GM18861 (cell line): ENCODE measurements at regions not wholly inside any gene's neighbourhood (a gene's known extent, or its start where the extent isn't known, plus 50 kb on each side); places are given as distances from the start of the nearest gene placed in this dataset.
"Not testable (repeated sequence)": the region's sequence is repeated elsewhere in the genome, so short reads cannot be mapped to it uniquely, and the experiment has no call there.

ENCODE experiments used
- ATAC-seq: cut with Tn5 transposase; IDR thresholded peaks from one replicate; pipeline ENCODE4 v1.9.1; 2021; ENCODE audit not compliant: unreplicated experiment

DNA sequence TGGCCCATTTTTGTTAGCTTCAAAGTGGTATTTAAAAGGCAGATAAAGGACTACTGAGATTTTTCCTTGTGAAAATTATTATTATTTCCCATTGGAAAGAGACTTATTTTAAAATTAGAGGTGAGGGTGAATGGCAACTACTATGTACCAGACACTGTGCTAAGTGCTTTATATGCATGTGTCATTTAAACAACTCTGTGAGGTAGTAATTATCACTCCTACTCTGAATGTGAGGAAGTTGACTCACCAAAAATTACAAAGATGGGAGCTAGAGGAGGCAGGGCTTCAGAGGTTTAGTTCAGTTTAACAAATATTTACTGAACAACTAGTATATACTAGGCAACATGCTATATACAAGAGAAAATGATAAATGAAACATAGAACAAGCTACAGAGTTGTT is 78.2 kb downstream of the MSL3 start:
- ATAC-seq = no peak

DNA sequence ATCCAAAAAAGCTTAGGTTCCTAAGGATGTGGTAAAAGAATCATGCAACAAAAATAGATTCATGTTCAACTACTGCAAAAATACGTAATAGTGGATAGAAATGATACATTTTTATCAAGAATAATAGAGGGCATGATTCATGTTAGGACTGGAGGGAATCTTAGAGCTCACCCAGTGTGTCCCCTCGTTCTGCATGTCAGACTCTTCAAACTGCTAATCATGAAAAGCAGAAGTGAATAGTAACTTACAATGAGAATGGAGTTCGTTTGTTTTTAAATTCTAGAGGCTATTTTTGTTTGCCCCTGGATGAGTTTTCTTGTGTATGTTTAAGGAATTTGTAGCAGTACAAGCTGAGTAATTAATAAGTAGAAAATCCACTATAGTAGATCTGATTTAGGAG is 79.4 kb downstream of the MSL3 start:
- ATAC-seq = no peak

DNA sequence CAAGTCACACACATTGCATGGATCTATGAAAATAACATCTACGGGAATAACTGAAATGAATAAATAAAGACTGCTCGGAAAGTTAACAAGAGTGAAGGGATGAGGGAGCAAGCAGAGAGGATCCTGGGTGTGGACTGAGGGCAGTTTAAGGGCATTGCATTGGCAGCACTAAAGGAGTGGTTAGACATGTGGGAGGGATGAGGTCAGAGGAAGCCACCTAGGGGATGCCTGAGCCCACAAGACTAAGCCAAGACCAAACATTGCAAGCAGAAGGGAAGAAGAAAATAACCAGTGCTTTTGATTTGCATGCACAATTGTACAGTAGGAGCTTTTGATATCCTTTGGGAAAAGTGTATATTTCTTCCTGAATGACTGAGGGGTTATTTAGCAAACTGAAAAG is 106.1 kb downstream of the MSL3 start:
- ATAC-seq = no peak

DNA sequence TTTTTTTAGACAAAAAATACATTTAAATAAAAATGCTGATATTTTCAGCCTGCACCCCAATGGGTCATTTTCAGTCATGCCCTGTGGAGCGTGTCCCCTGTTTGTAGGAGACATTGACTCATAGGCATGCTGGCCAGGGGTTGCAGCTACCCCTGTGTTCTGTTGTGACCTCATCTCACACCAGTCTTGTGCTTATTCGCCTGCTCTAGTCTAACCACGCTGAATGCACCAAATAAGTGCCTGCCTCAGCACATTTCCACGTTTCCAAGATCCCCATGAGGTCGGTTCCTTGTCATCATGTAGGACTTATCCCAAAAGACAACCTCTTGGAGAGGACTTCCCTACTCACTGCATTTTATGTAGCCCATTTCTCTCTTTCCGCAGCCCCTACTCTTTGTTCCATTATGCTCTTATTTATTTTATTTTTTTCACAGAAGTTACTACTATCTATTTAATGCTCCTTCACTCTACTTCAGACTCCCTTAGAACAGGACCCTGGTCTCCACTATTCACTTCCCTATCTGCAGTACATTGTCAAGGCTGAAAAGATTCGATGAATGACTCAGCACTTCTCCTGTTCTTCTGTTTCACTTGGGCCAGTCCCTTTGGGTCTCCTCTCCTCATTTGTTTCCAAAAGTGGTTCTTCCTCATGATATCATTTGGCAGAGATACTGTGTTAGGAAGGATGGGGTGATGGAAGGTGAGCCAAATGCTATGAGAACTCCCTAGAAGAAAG is 109.7 kb downstream of the MSL3 start:
- peak; percentile 66 for ATAC-seq

DNA sequence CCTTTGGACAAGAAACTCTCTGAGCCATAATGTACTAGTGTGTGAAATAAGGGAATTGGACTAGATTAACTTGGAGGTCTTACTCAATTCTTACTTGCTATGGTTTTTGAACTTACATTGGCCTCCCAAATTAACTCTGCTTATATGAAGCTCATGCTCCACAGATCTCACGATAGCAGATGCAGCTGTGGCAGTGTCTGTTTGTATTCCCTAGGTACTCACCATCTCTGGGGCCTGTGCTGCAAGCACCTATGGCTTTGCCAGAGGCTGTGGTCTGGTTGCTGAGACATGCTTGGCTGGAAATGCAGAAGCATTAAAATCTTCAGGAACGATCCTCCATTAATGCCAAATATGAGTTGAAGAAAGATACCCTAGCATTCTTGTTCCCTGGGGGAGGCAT is 112.8 kb downstream of the MSL3 start:
- no peak for ATAC-seq

DNA sequence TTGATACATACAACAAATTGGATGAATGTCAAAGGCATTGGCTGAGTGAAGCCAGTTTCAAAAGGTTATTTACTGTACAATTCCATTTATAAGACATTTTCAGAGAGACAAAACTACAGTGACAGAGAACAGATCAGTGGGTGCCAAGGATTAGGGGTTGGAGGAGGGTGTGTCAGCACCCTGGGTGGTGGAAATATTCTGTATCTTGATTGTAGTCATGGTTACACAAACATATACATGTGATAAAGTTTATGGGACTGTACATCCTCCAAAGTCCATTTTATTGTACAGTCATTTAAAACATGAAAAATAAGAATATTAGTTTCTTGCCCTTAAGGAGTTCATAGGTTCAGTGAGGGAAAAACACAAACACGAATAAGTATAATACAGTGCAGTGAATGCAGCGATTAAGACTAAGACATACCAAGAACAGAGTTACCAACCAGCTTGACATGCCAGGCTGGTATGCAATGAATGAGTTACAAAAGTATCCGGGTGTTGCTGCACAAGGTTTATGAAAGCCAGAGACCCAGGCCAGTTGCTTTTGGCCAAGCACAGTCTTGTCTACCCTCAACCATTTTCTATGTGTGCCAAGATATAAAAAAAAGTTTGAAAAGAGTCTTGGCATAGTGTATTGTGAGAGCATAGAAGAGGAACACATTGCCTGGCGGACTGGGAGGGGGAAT is 123.6 kb downstream of the MSL3 start:
- ATAC-seq = no peak

DNA sequence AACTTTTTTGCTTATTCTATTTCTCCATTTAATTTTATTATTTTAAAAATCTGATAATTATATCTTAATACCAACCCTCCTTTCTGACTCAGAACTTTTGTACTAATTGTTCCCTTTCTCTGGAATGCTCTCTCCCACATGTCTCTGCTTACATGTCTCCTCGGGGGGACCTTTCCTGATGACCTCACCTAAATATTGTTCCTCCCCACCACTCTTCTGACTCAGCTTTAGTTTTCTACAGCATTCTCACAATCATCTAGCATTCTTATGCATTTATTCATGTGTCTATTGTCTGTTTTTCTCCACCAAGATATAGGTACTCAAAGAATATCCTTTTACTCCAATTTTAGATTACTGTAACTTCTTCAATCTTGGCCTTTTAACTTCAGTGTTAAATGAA is 128.7 kb downstream of the MSL3 start:
- no peak for ATAC-seq

DNA sequence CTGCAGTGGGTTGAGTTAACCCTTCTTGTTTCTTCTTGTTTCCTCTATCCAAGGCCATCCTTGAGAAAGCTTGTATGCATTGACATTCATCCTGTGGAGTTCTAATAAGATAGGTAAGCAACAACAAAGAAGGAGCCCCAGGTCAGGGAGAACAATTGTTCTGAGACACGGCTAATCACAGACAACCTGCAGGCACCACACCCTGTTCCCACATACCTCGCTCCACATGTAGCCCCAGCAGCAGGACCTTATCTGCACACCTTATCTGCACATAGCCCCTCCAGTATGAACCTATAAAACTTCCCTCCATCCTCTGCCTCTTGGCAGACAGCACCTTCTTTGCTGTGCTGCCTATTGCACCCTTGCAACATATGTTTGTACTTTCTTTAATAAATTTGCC is 129.1 kb downstream of the MSL3 start:
- ATAC-seq = no peak

DNA sequence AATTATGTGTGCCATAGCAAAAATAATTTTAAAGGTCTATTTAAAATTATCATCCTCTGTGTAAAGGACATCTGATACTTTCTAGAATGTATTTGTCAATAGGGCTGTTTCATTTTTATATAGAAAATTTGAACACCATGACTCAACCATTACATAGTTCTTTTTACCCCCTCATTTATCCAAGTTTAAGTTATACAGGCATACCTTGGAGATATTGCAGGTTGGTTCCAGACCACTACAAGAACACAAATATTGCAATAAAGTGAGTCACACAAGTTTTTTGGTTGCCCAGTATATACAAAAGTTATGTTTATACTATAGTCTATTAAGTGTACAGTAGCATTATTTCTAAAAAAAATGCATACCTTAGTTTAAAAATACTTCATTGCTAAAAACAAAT is 130.4 kb downstream of the MSL3 start:
- no peak for ATAC-seq

DNA sequence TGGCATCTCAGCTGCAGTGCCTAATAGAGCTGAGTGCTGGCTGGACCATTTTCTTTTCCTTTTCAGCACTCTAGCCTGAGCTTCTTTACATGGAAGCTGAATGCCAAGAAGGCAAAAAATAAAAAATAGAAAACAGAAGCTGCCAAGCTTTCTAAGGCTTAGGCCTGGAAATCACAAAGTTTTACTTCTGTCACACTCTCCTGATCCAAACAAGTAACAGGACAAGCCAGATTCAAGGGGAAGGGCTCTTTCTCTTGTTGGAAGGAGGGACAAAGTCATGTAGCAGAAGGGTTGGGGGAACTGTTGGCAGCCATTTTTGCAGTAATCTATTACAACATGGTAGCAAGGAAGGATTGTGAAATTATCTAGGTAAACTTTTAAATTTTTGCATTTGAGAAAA is 131.8 kb downstream of the MSL3 start:
- ATAC-seq = no peak

DNA sequence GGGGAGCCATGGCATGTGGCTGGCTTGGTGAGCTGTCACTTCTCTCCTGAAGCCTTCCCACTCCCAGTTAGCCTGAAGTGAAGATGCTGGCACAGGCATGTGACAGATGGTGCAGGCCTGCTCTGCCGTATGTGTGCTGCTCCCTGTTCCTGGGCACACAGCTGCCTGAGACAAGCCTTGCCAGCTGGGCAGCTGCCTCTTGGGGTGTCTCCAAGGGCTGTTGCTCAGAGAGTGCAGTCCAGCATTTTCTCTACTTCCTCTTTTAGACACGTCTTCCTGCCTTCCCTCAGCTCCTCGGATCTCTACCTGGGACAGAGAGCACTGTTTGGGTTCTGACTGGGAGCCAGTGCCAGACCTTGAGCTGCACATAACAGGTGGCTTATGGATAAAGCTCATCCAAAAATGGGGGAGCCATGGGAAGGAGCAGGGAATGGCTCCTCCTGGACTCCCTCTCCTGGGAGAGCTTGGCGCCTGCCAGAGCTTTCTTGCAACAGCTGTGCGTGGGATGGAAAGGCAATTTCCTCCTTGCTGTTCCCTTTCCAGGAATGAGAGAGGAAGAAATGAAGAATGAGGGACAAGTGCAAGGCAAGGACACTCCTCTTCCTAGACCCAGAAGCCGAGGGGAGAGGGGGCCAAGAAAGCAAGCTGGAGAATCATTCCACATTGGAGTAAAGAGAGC is 132.9 kb downstream of the MSL3 start:
- no peak for ATAC-seq

DNA sequence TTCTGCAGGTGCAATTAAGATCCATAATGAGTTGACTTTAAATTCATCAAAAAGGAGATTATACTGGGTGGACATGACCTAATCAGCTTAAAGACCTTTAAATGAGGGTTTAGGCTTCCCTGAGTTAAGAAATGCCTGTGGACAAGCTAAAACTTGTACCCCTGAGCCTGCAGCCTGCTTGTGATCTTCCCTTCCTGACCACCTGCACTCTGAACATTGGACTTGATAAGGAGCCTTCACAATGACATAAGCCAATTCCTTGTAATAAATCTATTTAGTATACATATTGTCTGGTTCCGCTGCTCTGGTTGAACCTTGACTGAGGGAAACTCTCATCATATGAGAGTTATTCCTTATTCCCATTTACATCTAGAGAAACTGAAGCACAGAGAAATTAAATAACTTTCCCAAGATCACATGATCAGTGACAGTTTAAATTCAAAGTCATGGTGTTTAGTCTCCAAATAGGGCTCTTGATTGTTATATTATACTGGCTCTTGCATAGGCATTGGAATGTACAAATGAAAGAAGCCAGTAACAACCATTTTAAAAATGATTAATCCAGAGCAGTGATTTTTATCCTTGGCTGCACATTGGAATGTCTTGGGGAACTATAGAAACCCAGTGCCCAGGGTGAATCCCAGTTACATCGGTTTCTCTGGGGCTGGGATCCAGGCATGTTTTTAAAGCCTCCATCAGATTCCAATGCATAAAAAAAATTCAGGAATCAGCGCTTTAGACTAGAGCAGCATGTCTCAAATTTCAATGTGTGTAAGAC is 136.1 kb downstream of the MSL3 start:
- ATAC-seq = no peak

DNA sequence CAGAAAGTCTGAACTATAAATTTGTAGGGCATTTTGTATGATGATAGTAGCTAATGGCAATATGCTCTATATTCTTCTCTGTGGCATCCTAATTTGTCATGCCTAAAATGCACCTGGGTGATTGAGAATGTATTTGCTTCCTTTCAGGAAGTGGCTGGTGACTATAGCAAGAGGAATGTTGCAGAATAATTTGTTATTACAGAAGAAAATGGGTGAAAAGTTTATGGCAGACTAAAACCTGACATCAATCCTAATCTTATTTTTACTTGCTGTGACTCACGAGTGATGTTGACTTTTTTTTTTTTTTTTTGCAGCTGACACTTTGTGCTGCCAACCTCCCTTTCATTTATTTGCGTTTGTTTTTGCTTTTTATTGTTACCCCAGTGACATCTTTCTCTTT is 141.1 kb downstream of the MSL3 start:
- ATAC-seq = no peak

DNA sequence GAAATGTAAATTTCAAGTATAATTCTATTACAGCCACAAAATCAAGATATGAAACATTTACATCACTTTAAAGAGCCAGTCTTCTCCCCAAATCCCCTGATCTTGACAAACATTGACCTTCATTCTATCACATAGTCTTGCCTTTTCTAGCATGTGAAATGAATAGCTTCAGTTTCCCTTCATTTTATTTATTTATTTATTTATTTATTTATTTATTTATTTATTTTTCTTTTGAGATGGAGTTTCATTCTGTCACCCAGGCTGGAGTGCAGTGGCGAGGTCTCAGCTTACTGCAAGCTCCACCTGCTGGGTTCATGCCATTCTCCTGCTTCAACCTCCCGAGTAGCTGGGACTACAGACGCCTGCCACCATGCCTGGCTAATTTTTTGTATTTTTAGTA is 147.9 kb downstream of the MSL3 start:
- not testable (repeated sequence) for ATAC-seq

DNA sequence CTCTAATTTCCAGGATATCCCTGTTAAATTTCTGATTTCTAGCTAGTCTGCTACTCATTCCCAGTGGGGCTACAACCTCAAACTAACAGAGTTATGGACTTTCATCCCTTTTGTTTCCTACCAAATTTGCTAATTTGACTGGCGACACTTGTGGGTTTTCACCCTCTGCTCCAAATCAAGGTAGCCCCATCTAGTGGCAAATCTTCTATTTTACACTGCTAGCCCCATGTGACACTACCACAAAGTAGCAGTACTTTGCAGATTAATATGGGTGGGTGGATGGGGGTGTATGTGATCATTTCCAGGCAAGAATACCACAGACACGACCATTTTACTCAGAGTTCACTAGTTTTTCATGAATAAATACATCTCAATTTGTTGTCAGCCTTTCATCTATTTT is 150.3 kb downstream of the MSL3 start:
- peak; percentile 74 for ATAC-seq

DNA sequence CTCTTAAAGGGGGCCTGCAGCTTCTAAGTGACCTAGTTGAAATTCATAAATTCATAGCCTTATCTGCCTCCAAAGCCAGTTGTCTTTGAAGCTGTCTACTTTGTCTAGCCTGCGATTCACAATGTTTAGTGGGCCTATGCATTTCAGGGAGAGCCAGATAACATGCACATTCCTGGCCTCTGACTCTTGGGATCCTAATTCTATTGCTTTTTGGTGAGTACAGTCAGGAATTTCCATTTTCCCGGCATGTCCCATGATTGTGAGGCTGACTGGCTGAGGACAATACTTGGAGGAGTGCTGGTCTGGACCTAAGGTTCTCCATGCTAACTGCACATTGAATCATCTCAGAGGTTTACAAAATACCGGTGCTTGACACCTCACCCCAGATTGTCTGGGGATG is 155.0 kb downstream of the MSL3 start:
- ATAC-seq = no peak

DNA sequence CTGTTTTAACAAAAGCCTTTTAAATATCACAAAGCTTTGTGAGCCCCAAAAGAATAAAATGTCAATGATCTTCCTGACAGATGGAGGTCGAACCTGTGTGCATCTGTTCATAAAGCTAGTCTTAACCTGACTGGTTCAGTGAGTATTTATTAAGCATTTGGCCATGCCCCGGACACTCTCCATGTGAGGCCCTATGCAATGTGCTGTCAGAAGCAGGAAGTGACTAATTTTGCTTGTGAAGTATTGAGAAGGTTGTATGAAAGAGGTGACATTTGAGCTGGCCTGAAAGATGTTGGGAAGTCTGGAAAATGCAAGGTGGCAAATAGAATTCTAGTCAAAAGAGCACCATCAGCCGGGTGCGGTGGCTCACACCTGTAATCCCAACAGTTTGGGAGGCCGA is 171.4 kb downstream of the MSL3 start:
- no peak for ATAC-seq

DNA sequence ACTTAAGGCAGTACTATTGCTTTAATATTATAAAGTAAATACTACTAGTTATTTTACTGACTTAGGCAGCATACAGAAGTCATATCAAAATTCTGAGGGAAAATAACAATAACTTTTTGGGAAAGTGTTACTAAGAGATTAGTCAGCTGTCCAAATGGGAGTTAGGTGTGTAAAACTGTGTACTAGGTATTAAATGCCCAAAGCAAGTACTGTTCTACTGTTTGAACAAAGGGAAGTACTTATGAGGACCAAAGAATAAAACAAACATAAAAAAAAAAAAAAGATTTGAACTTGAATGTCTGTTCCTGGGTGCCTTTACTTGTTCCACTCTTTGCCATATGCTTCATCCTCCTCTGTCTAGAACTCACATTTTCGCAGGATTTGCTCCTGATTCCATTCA is 174.4 kb downstream of the MSL3 start:
- no peak for ATAC-seq

DNA sequence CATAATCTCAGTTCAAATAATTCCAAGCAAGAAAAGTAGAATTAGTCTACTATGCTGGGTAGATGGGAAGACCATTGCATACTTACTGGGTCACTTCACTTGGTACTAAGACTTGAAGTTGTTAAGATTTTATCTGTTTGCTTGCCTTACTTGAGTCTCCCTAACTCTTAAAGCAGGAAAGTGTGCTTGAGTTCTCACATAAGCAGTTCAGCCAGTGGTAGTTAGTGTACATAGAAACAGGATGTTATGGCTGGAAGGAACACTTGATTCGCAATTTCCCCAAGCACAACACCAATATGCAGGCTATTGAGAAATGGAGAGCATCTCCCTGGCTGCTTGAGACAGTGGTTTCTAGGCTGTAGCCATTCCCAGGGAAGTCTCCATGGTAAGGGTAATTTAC is 176.1 kb downstream of the MSL3 start:
- no peak for ATAC-seq

DNA sequence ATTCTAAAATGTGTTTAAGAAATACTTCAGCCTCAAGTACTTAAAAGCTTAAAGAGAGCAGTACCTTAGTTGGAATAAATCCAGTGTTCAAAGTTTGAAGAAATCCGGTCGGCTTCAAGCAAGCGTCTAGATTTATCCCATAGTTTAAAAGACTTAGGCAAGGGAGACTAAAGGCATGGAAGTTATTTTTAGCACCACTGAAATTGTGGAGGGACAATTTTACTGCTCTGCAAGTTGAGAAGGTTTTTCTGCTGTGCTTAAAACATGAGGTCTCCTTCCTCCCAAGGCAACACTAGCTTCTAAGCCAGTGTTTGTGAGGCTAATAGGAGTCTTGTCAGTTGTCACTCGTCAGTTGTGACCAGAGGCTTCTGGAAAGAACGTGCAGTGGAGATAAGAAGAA is 183.5 kb downstream of the MSL3 start:
- ATAC-seq = no peak

DNA sequence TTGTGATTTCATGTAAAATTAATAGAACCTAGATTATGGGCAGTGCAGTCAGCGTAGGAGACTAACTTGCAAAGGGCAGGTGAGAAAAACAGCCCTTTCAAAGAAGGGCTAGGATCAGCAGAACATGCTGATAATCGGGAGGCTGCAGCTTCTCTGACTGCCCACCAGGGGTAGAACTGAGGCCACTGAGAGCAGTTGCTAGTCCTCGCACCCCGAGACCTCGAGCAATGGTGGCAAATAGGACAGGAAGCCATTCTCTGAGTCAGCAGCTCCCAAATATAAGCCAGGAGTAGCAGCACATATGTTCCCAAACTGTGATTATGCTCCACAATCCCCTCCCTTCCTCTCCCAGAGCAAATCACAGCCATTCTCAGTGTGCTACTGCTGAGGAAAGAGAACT is 186.5 kb downstream of the MSL3 start:
- ATAC-seq = peak; percentile 52

DNA sequence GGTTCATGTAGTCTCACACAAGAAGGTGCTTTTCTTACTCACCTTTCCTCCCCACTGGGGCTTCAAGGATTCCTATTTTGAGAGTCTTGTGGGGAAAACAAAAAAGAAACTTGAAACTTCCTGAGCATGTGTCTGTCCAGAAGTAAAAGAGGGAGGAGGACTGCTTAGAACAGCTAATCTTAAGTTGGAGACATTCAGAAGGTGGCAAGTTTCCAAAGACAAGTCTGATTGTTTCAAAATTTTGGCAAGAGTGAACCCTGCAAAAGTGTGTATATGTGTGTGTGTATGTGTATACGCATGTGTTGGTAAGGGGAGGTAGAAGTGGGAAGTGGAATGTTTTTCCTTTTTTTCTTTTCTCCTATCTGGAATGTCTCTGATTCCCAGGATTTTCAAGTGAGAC is 189.0 kb upstream of the FRMPD4 start:
- ATAC-seq = no peak
